GM21528 (cell line): ENCODE measurements at regions not wholly inside any gene's neighbourhood (a gene's known extent, or its start where the extent isn't known, plus 50 kb on each side); places are given as distances from the start of the nearest gene placed in this dataset.
A peak's percentile ranks its signal among the peaks of the same experiment; 100 is the strongest.
"Not testable (repeated sequence)": the region's sequence is repeated elsewhere in the genome, so short reads cannot be mapped to it uniquely, and the experiment has no call there.

Experiments used
- ATAC-seq: cut with Tn5 transposase; IDR thresholded peaks from one replicate; pipeline ENCODE4 v1.9.1; 2021; ENCODE audit warnings: mild to moderate bottlenecking, moderate library complexity; ENCODE audit not compliant: unreplicated experiment, low FRiP score

- ATAC-seq, result peak; percentile 89
Measured at GRCh38 chr6:4281341-4282293, 146.2 kb upstream of the ECI2 start.

GRCh38 chr6:4280707-4281106 lies 145.3 kb upstream of the ECI2 start:
- no peak for ATAC-seq

- ATAC-seq, result no peak
Measured at GRCh38 chr6:4280031-4280430, 144.7 kb upstream of the ECI2 start.

- no peak for ATAC-seq
Measured at GRCh38 chr6:4274382-4275082, 139.2 kb upstream of the ECI2 start.

GRCh38 chr6:4272996-4273395 lies 137.6 kb upstream of the ECI2 start:
- no peak for ATAC-seq

GRCh38 chr6:4271761-4272470 lies 136.5 kb upstream of the ECI2 start:
- no peak for ATAC-seq

- ATAC-seq, result no peak
Measured at GRCh38 chr6:4270776-4271175, 135.4 kb upstream of the ECI2 start.

GRCh38 chr6:4270001-4270400 lies 134.6 kb upstream of the ECI2 start:
- no peak for ATAC-seq

- no peak for ATAC-seq
Measured at GRCh38 chr6:4268171-4268570, 132.8 kb upstream of the ECI2 start.

- ATAC-seq, result no peak
Measured at GRCh38 chr6:4265740-4266139, 130.4 kb upstream of the ECI2 start.

- ATAC-seq, result no peak
Measured at GRCh38 chr6:4264601-4265000, 129.2 kb upstream of the ECI2 start.

- no peak for ATAC-seq
Measured at GRCh38 chr6:4264081-4264480, 128.7 kb upstream of the ECI2 start.

GRCh38 chr6:4262526-4262925 lies 127.2 kb upstream of the ECI2 start:
- ATAC-seq, result no peak

GRCh38 chr6:4259391-4259790 lies 124.0 kb upstream of the ECI2 start:
- no peak for ATAC-seq

GRCh38 chr6:4258733-4259132 lies 123.4 kb upstream of the ECI2 start:
- no peak for ATAC-seq

GRCh38 chr6:4256969-4257368 lies 121.6 kb upstream of the ECI2 start:
- ATAC-seq, result no peak

- ATAC-seq, result no peak
Measured at GRCh38 chr6:4253604-4254231, 118.3 kb upstream of the ECI2 start.

- not testable (repeated sequence) for ATAC-seq
Measured at GRCh38 chr6:4252445-4252844, 117.1 kb upstream of the ECI2 start.

GRCh38 chr6:4250645-4251044 lies 115.3 kb upstream of the ECI2 start:
- no peak for ATAC-seq

GRCh38 chr6:4243832-4244231 lies 108.5 kb upstream of the ECI2 start:
- ATAC-seq, result not testable (repeated sequence)

GRCh38 chr6:4243237-4243636 lies 107.9 kb upstream of the ECI2 start:
- no peak for ATAC-seq
